Ureter (tissue), 1 donor: ENCODE measurements at regions not wholly inside any gene's neighbourhood (a gene's known extent, or its start where the extent isn't known, plus 50 kb on each side); places are given as distances from the start of the nearest gene placed in this dataset.

ENCODE experiments used
- DNase-seq: peaks from one replicate; pipeline ENCODE4 v3.0.0-alpha.2; 2020; ENCODE audit warnings: low spot score
- donor health status: DM: yes; HTN: yes; CAD: no.

DNA sequence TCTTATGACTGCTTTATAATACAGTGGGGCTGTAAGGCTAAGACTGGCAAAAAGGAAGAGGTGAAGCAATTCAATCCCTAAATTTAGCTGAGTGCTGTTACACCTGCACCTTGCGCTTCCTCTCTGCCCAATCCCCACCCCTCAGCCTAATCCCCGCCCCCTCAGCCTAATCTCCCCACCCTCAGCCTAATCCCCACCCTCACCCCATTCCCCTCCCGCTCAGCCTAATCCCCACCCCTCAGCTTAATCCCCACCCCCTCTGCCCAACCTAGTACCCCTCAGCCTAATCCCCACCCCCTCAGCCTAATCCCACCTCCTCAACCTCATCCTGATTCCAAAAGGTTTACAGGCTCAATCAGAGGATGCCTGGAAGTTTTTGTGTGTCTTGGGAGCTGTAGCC, 155.5 kb downstream of the PMP22 start:
- no peak for DNase-seq

DNA sequence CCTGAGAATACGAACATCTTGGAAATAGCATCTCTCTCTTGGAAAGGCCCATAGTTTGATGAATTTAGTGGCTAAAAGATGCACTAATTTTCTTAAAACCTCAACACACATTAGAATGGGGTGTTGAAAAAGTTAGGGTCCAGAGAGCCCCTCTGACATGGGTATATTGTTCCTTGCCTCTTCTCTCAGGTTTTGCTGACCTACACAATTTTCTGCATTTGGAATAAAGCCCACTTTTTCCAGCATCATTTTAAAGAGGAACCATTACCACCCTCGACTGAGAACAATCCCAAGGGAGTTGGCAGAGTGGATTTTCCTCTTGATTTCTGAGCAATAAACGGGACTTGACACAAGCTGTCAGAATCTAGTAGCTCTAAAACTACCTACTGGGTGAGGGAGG, 156.1 kb downstream of the PMP22 start:
- no peak for DNase-seq

DNA sequence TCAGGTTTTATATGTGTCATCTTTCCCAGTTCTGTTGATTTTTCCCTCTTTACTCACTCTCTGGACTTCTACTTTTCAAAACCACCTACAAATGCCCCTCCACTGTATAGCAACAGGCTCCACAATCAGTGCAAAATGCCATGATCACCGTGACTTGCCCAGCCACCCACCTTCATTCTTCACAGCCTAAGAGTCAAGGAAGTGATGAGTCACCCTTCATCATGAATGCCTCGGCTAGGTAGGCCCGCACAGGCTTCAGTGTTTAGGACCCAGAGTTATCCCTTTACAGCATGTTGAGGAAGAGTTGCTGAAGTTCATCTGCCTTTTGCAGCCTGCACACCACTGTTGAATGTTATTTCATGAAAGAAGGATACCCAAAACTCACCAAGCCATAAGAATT, 158.6 kb downstream of the PMP22 start:
- no peak for DNase-seq

DNA sequence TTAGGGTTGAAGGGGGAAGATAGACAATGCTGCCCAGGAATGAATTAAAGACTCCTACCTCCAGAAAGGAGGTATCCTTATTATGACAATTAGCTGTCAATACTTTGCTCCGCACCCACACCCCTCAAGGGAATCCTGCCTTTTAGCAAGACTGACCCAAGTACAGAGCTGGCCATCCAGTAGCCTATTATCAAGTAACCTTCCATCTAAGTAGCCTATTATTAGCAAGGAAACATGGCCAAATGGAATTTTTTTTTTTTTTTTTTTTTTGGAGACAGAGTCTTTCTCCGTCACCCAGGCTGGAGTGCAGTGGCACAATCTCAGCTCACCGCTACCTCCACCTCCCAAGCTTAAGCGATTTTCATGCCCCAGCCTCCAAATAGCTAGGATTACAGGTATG, 161.3 kb downstream of the PMP22 start:
- DNase-seq = no peak

DNA sequence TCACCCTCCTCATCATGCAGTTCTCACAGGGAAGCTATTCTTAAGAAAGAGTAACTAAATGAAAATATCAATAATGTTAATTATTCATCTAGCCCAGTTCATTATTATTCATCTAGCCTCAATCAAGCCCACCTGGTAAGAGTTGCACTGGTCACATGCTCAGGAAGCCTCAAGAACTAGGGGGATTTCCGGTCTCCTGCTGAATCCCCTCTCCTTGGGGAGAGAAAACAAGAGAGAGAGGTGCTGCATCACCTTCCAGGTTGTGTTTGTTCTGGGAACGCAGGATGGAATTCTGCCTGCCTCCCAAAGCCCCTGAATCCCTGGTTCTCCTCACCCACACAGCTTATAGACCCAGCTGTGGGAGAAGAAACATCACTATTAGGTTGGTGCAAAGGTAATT, 164.0 kb downstream of the PMP22 start:
- DNase-seq = no peak

DNA sequence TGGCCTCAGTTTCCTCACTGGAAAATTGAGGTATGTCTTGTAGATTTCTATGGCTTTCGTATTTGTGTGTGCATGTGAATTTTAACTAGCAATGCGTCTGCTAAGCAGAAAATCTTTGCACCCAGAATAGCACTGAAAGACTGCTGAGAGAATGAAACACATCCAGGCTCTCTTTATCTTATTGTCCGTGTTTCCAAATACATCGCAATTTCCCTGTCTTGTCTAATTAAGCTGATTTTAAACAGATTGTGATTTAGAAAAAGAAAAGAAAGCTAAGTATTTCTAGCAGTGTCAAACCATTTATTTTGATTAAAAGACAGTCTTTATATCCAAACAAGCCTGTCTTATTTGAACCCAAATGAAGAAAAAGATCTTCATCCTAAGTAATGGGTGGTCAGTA, 168.6 kb downstream of the PMP22 start:
- no peak for DNase-seq

DNA sequence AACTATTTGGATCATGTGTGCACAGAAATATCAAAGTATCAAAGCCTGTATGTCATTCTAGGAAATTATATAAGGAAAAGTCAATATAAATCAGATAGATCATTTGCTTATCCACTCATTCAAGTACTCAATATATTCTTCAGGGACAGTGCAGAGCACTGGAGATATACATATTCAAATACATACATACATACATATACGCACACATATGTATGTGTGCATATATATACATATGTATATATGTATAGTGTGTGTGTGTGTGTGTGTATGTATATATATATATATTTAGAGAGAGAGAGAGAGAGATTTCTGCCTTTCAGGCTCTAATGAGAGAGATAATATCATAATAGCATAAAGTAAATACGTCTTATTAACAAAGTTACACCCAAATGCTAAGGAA, 169.2 kb downstream of the PMP22 start:
- DNase-seq = no peak

DNA sequence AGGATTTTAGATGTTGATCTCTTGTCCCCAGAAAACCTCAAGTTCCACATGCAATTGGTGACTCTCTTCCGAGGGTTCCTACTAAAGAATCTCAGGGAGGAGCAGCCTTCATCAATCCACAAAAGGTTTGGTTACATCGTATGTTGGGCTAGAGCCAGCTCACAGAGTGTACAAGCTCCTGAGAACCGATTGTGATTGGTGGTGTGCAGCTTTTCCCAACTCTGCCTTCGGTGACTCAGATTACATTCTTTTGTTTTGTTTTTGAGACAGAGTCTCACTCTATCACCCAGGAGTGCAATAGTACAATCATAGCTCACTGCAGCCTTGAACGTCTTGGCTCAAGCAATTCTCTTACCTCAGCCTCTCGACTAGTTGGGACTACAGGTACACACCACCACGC, 172.4 kb downstream of the PMP22 start:
- no peak for DNase-seq

DNA sequence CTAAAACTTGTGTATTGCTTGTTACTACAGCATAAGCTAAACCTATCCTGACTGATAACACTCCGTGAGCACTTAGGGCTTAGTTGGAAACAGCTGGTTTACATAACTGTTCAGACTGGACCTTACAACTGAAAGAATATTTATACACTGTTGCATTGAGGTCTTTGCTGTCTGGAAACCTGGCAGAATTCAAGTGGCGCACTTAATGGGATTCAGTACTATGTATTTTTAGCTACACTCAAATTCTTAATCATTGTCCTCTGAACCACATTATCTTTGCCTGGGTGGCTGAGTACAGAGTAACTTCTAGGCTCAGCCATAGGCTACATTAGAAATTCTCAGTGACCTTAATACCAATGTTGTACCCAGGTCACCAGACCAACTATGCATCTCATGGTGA, 172.9 kb downstream of the PMP22 start:
- DNase-seq = no peak

DNA sequence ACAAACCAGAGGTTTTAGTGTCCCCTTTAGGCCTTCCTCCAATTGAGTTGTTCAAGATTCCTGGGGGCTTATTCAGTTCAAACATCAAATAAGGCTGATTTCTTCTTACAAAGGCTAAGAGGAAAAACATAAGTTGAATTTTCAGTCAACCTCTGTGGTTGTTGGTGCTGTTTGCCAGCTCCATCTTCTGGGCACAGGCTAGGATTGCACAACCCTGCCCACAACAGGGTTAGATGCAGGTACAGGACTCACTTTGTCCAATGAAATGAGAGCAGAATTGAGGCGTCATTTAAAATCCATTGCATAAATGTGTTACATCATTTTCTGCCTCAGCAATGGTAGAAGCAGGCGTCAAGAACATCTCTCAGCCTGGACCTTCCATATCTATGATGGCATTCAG, 173.3 kb downstream of the PMP22 start:
- no peak for DNase-seq

DNA sequence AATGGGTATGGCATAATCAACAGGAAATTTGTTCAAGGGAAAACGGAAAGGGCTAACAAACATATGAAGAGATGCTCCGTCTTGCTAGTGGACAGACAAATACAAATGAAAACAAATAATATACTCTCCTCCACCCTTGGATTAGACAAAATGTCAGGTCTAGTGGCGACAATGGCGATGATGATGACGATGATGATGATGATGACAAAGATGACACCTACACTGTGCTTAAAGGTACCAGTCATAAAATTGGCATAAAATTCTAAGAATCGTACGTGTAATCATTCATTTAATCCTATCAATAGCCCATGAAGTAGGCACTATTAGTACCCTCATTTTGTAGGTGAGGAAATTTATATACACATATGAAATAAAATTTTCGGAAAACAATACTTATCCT, 174.6 kb downstream of the PMP22 start:
- no peak for DNase-seq

DNA sequence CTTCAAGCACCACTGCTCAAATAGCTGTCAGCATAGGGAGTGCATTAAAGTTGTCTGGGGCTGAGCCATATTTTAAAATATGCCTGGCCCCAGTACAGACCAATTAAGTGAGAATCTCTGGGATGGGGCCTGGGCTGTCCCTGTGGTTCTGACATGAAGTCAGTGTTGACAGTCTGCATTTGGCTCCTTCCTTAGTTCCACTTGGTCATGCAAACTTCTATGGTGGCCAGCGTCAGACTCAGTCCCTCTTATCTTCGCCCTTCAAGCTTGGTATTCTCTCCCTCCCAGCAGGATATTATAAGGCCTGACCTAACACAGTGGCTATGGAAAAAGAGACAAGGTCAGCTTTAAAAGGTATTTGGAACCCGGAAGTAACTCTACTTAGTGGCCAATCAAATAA, 177.2 kb downstream of the PMP22 start:
- DNase-seq = no peak

DNA sequence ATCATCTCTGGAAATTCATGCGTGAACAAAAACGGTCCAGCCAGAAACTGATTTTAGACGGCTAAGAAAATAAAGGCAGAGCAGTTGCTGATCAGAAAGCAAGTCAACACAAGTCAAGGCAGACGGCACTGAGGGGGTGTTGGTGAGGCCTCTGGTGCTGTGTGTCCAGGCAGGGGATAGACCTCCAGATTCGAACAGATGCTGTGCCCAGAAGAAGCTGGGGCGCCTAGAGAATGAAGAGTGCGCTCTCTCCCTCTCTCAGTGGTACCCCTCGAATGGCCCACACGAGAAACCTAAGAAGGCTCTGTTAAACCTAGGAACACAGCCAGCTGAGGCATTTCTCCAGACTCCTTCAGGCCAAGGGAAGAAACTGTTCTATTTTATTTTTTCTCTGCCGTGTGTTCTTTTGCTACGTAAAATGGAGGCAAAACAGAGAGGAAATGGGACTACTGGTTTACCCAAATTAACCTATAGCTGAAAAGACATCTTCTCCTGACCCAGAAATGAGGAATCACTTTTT, 178.3 kb downstream of the PMP22 start:
- DNase-seq = no peak

DNA sequence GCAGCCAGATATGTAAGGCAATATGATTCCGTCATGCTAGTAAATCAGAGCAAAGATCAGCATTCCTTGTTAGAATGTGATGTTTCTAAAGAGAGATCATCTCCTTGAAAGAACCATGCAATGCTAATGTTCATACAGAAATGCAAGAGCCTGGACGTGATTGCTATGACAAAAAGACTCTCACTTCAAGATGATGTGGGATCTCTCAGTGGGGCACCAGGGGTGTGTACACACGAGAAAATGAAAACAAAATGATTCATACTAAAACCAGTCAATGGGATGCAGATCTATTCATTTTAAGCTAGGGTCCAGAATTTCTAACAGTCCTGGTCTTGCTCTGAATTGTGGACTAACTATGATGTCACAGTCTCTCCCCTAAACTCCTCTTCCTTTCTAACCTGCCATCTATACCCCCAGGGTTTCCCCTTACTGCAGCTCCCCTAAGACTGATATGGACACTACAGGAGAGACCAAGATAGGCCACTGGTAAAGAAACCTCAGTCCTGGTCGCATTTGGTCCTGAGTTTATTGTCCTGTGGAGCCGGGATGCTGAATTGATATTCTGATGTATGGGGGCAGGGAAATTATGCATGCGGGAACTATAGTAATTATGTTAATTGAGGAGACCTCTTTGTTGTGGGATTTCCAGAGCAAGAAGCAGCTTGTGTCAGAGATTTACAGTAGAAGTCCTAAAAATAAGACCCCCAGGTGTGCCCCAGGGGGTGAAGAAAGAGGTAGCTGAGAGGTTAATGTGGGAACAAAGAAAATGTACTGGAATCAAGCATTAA, 179.0 kb downstream of the PMP22 start:
- no peak for DNase-seq

DNA sequence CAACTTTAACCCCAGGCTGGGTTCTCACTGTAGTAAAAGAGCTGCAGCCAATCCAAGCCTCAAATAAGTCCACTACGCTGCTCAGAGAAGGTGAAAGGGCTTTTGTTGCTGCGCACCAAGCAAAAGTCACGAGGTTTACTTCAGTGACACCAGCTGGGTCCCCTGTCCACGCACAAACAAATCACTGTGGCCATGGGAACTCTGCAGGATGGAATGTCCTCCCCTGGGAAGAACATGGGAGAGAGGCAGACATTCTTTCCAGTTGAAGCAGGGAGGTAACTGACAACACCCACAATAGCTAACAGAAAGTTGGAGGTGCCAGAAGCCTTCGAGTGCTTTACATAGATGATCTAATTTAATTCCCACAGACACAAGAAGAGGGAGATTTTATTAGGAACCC, 181.9 kb downstream of the PMP22 start:
- DNase-seq = no peak

DNA sequence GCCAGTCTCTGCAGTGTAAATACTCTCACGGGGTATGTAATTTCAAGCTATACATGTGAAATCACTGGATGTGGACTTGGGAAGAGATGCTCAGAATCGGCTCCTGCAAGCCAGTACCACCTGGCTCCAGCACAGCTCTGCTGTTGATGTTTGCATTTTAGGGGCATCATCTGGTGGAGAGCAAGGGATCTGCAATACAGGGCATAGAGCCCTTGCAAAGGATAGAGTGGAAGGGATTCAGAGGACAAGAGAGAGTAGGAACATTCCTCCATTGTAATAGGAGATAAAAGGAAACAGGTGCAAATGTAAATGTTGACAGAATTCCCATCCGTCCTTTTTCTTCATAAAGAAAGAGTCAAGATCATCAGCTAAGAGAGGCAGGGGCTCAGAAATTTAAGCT, 184.1 kb downstream of the PMP22 start:
- DNase-seq = no peak

DNA sequence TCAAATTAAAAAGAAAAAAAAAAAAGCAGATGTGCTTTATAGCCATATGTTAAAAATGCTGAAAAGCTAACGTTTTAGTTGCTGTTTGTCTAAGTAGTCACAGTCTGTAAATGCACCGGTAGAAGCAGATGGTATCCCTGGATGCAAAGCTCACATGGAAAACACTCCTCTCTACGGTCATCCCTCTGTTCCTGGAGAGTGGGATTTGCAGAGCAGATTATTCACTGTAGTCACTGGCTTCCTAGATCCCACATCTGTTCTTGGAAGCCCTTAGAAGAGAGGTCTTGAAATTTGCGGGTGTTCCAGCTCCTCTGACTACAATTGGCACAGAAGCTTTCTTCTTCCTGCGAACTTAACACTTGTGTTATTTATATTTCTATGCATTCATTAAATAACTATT, 186.6 kb downstream of the PMP22 start:
- no peak for DNase-seq

DNA sequence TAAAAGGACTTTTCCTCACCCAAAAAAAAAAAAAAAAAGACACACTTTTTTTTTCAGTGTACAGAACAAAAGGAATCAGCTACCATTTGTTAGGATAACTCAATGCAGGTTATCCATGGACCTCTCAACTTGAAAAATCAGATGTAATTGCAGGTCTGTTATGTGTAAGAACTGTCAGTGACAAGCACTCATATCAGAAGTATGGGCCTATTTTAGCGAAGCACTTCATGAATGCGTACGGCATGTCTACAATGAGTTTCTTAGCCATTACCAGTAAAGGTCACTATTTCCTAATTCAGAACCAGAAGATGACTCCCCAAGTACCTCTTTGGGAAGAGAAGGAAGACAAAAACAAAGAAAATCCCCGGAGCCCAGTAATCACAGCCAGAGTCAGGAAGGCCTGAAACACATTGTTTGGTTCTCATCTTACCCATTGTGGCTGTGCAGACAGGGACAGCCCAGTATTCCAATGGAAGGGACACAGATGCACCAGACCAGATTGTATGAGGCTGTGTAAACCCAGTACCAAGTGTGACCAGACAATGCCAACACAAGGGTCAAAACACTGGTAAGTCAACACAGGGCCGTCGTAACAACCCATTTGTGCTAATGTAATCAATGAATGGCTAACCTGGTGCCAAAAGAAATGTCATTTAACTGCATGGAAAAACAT, 188.0 kb downstream of the PMP22 start:
- DNase-seq = no peak

DNA sequence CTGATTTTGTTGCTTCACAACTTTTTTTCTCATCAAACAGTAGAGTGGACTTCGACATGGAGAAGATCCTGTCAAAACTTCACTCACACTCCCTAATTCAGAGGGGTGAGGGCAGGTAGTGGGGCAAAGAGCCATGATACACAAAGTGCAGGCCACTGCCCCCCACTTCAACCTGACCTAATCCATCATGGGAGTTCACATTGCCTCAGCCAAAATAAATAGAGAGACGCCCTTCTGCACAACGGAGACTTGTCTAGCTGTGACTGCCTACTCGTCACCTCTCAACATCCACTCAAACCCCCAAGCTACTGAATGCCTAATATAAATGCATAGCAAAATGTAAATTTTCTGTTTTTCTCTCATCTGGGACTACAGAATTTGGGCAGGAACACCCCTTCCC, 213.2 kb downstream of the PMP22 start:
- no peak for DNase-seq

DNA sequence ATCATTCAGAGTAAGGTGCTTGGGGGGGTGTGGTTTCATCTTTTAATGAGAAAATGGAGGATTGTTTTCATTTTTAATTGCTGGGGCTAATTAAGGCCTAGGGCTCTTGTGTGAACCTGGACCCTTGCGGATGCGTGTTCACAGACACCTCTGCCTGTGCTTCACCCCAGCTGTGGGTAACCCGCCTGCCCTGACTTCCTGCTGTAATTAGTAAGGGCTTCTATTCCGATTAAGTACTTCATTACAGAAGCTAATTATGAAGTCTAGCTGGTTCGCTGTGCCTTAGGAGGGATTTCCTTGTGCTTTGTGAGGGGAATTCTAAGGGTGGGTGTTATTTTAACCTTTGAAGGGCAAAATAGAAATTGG, 215.3 kb downstream of the PMP22 start:
- no peak for DNase-seq

DNA sequence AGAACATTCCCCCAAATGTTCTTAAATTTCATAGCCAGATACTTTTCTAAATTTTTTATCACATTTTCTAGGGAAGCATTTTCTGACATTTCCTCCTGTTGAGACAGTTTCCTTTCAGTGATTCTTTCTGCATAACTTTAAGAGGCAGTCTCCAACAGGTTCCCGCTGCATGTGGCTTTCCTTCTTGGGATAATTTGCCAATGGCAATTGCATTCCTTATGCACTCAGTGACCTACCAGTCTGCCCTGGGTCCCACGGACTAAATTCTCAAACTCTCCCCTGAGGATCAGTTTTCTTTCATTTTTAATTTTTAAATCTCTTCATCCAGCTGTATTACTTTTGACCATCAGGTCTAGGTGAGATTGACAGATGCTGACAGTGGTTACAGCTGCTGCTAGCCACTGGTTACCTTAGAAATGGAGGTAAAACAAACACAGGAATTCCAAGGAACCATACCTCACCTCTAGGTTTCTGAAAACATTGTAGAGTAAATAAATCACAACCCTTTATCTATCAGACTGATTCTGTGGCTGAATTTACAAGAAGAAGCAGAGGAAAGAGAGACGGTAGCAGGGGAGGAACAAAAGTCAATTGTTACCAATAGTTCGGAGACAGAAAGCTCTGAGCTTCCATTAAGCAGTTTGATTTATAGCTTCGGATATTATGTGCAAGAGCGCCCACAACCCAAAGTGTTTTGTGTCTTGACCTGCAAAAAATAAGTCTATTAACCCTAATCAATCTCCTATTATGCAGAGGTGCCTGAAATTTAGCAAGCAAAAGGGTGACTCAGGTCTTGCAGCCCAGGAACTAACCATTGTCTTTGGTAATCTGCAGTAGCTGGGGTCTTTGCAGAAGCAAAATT, 216.0 kb downstream of the PMP22 start:
- no peak for DNase-seq

DNA sequence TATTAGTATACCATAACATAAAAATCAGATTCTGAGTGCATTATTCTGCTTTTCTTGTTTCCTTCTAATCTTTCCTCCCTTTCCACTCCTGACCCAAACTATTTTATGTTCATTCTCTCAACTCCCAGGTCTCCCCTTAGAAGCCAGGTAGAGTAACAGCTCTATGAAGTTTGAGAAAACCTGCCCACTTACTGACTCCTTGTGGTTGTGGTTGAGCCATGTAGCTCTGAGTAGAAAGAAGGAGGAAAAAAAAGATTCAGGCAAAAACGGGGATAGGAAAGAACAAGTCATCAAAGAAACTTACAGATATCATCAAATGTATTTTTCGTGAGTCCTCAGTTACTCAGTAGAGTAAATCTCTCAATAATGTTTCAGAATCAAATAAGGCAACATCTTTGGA, 216.7 kb downstream of the PMP22 start:
- no peak for DNase-seq

DNA sequence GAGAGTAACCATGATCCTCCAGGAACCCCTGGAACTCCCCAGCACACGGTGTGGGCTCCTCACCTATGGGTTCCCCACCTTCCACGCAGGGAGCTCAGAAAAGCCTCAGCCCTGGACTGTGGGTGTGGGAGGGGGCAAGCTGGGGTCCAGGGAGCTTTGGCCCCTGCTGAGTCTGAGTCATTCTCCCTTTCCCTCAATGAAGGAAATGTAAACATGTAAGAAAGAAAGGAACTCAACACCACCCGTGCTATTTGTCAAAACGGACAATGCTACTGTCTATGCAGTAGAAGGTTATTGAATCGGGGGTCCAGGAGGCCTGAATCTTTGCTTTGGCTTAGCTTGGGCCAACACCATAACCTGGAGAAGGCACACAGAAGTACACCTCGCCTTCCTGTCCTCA, 222.8 kb downstream of the PMP22 start:
- DNase-seq = no peak
